GM10266 (cell line): ENCODE measurements at regions not wholly inside any gene's neighbourhood (a gene's known extent, or its start where the extent isn't known, plus 50 kb on each side); places are given as distances from the start of the nearest gene placed in this dataset.

Source experiments
- DNase-seq: peaks from one replicate; pipeline ENCODE4 v3.0.0; 2012; ENCODE audit errors: extremely low spot score
- CTCF ChIP-seq: IDR thresholded peaks from 2 replicates; pipeline ENCODE4 v1.5.1; 2012; ENCODE audit warnings: mild to moderate bottlenecking, low read depth; ENCODE audit not compliant: control insufficient read depth, insufficient read depth; ENCODE audit errors: missing control alignments

DNA sequence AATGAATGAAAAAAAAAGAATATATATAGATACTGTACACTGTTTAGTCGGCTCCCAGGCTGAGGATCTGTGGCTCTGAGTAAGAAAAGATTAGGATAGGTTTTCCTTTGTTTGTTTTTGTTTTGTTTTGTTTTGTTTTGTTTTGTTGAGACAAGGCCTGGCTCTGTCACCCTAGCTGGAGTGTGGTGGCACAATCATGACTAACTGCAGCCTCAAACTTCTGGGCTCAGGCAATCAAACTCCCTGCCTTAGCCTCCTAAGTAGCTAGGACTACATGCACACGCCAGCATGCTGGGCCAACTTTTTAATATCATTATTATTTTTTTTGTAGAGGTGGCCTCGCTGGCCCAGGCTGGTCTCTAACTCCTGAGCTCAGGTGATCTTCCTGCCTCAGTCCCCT, 87.9 kb upstream of the PTBP2 start:
- no peak for DNase-seq
- no peak for TF ChIP-seq CTCF

GRCh38 chr1:96634883-96635282, 86.7 kb upstream of the PTBP2 start:
- no peak for TF ChIP-seq CTCF
- no peak for DNase-seq

- DNase-seq = no peak
These were observed 80.3 kb upstream of the PTBP2 start for GRCh38 chr1:96641282-96641681.

DNA sequence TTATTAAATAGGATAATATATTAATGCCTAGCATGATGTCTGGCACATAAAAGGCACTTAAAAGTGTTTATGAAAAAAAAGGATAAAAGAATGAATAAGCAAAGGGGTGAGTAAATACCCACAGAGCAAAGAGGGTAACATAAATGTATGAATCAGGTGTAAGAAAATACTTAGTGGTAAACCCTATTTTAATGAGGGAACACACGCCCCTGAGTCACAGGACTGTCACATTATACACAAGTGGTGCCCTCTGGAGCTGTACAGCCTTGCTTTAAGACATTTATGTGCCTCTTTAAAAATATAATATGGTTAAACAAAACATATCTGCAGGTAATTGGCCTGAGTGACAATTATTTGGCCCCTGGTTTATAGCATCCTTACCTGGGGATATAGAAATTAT, 78.1 kb upstream of the PTBP2 start:
- TF ChIP-seq CTCF = no peak
- no peak for DNase-seq

More at GRCh38 chr1:96641282-96641681, 80.3 kb upstream of the PTBP2 start:
- TF ChIP-seq CTCF = no peak

GRCh38 chr1:96649301-96649700, 72.3 kb upstream of the PTBP2 start:
- no peak for DNase-seq
- TF ChIP-seq CTCF = no peak

DNA sequence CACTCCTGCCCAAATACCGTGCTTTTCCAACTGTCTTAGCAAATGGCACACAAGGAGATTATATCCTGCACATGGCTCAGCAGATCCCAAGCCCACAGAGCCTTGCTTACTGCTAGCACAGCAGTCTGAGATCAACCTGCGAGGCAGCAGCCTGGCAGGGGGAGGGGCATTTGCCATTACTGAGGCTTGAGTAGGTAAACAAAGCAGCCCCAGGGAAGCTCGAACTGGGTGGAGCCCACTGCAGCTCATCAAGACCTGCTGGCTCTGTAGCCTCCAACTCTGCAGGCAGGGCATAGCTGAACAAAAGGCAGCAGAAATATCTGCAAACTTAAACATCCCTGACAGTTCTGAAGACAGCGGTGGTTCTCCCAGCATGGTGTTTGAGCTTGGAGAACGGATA, 70.1 kb upstream of the PTBP2 start:
- no peak for TF ChIP-seq CTCF
- no peak for DNase-seq

- no peak for DNase-seq
- TF ChIP-seq CTCF = no peak
These were observed 61.5 kb upstream of the PTBP2 start for GRCh38 chr1:96660051-96660450.
